ENCODE measurements at regions not wholly inside any gene's neighbourhood (a gene's known extent, or its start where the extent isn't known, plus 50 kb on each side); places are given as distances from the start of the nearest gene placed in this dataset.

GRCh38 chr6:17047889-17048288 is 54.0 kb upstream of the STMND1 start:
- DNase-seq (ENCODE audit: low read depth in 2 of 2), result no peak

GRCh38 chr6:17045581-17046322 is 56.1 kb upstream of the STMND1 start:
- no peak for DNase-seq (ENCODE audit: low read depth in 2 of 2)

- DNase-seq (ENCODE audit: low read depth in 2 of 2), result no peak
Measured at GRCh38 chr6:17043148-17043522, 58.7 kb upstream of the STMND1 start.

DNA sequence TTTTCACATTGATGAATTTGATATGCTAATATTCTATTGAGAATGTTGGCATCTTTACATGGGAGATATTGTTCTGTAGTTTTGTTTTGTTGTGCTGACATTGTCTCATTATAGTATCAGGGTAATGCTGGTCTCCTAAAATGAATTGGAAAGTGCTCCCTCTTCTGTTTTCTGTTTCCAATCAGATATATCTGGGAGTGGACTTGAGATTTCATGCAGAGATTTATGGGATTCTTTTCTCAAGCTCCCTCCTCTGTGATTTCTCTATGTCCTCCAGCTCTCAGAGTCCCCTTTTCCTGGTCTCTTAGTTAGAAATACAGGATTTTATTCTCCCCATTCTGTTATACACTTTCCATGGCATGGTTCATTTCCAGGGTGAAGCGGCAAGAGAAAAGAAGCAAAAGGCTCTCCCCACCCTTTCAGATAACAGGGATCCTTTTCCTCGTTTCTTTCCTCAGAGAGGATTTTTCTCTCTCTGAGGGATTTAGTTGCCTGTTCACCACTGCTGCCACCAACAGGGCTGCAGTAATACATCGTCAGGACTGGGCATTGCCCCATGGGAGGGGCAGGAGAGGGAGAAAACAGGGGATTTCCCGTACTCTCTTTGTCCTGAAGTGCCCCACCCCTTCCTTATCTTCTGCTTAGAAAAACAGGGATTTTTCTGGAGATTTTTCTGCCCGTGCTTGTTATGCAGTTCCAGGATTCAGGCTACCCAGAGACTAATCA is 59.3 kb upstream of the STMND1 start:
- DNase-seq (ENCODE audit: low read depth in 2 of 2), result no peak

DNA sequence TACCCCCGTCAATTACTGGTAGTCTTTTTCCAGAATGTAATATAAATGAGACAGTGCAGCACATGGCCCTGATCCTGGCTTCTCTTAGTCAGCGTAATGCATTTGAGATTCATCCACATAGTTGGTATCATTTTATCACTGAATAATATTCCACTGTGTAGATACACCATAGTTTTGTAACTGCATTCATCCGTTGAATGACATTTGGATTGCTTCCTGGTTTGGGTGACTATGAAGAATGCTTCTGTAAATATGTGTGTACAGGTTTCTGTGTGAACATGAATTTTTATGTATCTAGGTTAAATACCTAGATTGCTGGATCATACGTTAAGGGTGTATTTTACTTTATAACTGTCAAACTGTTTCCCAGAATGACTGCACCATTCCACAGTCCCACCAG is 62.6 kb upstream of the STMND1 start:
- DNase-seq (ENCODE audit: low read depth in 2 of 2), result no peak

DNA sequence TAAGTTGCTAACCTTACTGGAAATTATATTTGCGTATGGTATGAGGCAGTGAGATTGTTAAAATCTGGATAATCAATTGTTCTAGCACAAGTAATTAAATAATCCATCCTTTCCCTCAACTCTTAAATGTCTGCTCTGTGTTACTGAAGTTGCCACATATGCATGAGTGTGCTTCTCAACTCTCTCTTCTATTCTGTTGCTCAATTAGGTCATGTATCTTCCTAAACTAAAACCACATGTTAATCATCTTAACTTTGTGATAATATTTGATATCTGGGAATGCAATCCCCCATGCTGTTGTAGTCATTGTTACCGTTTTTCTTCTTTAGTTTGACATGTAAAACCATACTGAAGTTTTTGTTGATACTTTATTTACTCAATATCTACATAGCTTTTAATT is 63.5 kb upstream of the STMND1 start:
- DNase-seq (ENCODE audit: low read depth in 2 of 2), result no peak

GRCh38 chr6:17036065-17036393 is 65.8 kb upstream of the STMND1 start:
- DNase-seq (ENCODE audit: low read depth in 2 of 2), result no peak

- no peak for DNase-seq (ENCODE audit: low read depth in 2 of 2)
Measured at GRCh38 chr6:17035257-17036064, 66.4 kb upstream of the STMND1 start.

GRCh38 chr6:17033746-17034145 is 68.1 kb upstream of the STMND1 start:
- no peak for DNase-seq (ENCODE audit: low read depth in 2 of 2)

- no peak for DNase-seq (ENCODE audit: low read depth in 2 of 2)
Measured at GRCh38 chr6:17032988-17033634, 68.7 kb upstream of the STMND1 start.

DNA sequence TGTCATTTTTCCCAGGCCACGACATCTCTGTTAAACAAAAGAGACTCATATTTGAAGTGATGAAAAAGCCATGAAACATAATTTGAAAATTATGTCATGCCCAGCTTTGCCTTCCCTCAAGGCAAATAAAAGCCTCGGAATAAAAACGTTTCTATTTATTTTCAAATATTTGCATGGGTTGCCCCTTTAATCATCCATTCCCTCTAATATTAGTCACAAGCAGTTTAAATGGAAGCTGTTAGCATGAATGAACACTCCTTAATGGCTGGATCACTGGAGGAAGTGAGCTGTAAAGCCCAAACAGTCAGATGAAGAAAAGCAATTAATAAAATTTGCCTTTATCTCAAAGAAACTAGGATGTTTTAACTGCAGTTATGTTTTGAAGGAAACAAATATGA is 69.3 kb upstream of the STMND1 start:
- DNase-seq (ENCODE audit: low read depth in 2 of 2), result no peak

- DNase-seq (ENCODE audit: low read depth in 2 of 2), result no peak
Measured at GRCh38 chr6:17031961-17032360, 69.9 kb upstream of the STMND1 start.

DNA sequence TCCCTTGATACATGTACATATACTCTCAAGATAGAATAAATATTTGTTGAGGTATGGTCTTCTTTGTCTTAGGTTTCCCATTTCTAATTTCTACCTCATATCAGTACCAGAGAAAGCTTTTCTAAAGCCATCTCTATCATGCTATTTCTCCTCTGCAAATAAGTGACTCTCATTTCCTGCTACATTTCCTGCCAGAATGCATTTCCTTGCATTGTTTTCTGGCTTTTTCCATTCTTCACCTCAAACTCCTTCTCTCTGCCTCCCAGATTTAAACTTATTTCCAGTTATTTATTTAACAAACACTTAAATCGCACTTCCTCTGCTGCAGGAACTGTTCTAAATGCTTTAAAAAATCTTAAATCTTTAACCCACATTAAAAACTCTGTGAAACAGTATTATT is 74.4 kb upstream of the STMND1 start:
- DNase-seq (ENCODE audit: low read depth in 2 of 2), result no peak

DNA sequence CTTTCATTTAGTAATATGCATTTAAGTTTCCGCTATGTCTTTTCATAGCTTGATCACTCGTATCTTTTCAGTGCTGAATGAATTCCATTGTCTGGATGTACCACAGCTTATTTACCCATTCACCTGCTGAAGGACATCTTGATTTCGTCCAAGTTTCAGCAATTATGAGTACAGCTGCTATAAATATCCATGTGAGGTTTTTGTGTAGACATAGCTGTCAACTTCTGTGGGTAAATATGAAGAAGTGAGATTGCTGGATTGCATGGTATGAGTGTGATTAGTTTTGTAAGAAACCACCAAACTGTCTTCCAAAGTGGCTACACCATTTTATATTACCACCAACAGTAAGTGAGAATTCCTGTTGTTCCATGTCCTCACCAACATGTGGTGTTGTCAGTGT is 79.2 kb upstream of the STMND1 start:
- DNase-seq (ENCODE audit: low read depth in 2 of 2), result no peak

DNA sequence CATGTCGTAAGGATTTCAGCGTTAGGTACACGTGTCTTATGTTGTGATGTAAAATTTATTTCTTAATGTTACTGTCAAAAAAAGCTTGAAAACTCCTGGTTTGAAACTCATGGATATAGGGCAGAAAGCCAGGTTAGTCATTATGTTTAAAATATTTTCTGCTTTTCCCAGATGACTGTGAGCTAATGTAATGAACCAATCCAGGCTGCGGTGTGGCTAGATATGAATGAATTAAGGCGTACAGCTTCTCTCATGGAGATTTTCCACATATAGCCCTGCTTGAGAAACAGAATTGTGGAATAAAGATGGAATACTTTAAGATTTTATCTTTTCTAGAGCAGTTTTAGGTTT is 80.3 kb upstream of the STMND1 start:
- DNase-seq (ENCODE audit: low read depth in 2 of 2), result no peak

- DNase-seq (ENCODE audit: low read depth in 2 of 2), result no peak
Measured at GRCh38 chr6:17020889-17021538, 80.8 kb upstream of the STMND1 start.

DNA sequence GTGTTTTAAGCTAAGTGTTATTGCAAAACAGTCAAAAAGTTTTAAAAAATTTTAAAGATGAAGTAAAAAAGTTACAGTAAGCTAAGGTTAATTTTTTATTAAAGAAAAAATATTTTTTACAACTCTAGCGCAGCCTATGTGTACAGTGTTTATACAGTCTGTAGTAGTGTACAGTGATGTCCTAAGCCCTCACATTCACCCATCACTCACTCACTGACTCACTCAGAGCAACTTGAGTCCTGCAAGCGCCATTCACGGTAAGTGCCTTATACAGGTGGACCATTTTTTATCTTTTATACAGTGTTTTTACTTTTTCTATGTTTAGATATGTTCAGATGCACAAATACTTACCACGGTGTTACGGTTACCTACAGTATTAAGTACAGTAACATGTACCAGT is 83.4 kb upstream of the STMND1 start:
- no peak for DNase-seq (ENCODE audit: low read depth in 2 of 2)

GRCh38 chr6:17017416-17017815 is 84.4 kb upstream of the STMND1 start:
- no peak for DNase-seq (ENCODE audit: low read depth in 2 of 2)

- DNase-seq (ENCODE audit: low read depth in 2 of 2), result no peak
Measured at GRCh38 chr6:17015551-17016381, 86.1 kb upstream of the STMND1 start.

- DNase-seq (ENCODE audit: low read depth in 2 of 2), result no peak
Measured at GRCh38 chr6:17015144-17015543, 86.7 kb upstream of the STMND1 start.

GRCh38 chr6:17013701-17014100 is 88.1 kb upstream of the STMND1 start:
- DNase-seq (ENCODE audit: low read depth in 2 of 2), result no peak

Measured in stimulated activated CD4-positive, alpha-beta T cell treated with anti-CD3 and anti-CD28 coated beads, Interleukin-1b, Interleukin-23, amount 100 ng/mL, for 1 hour (primary cell).